Embryonic facial prominence (tissue), 1 donor: ENCODE measurements at regions not wholly inside any gene's neighbourhood (a gene's known extent, or its start where the extent isn't known, plus 50 kb on each side); places are given as distances from the start of the nearest gene placed in this dataset.

Experiments used
- DNase-seq: peaks from one replicate; pipeline ENCODE4 v3.0.0-alpha.2; 2016; ENCODE audit errors: extremely low spot score

- no peak for DNase-seq
These were observed 210.7 kb upstream of the PPP2R2D start for GRCh38 chr10:131689954-131690757.

- no peak for DNase-seq
These were observed 210.0 kb upstream of the PPP2R2D start for GRCh38 chr10:131690805-131691239.

GRCh38 chr10:131691481-131692090 is 209.2 kb upstream of the PPP2R2D start:
- no peak for DNase-seq

- DNase-seq, result no peak
These were observed 208.6 kb upstream of the PPP2R2D start for GRCh38 chr10:131692176-131692575.

- no peak for DNase-seq
These were observed 208.0 kb upstream of the PPP2R2D start for GRCh38 chr10:131692686-131693334.

GRCh38 chr10:131693766-131694165 is 207.0 kb upstream of the PPP2R2D start:
- no peak for DNase-seq

GRCh38 chr10:131694168-131694780 is 206.5 kb upstream of the PPP2R2D start:
- no peak for DNase-seq

GRCh38 chr10:131694781-131695495 is 205.9 kb upstream of the PPP2R2D start:
- no peak for DNase-seq

GRCh38 chr10:131695496-131696165 is 205.2 kb upstream of the PPP2R2D start:
- no peak for DNase-seq

GRCh38 chr10:131697476-131698128 is 203.2 kb upstream of the PPP2R2D start:
- no peak for DNase-seq

- no peak for DNase-seq
These were observed 202.6 kb upstream of the PPP2R2D start for GRCh38 chr10:131698232-131698631.

- DNase-seq, result no peak
These were observed 201.8 kb upstream of the PPP2R2D start for GRCh38 chr10:131698986-131699385.

GRCh38 chr10:131700032-131700431 is 200.8 kb upstream of the PPP2R2D start:
- DNase-seq, result no peak

- DNase-seq, result no peak
These were observed 200.3 kb upstream of the PPP2R2D start for GRCh38 chr10:131700506-131700905.

- DNase-seq, result no peak
These were observed 199.5 kb upstream of the PPP2R2D start for GRCh38 chr10:131701131-131701947.

- DNase-seq, result no peak
These were observed 198.1 kb upstream of the PPP2R2D start for GRCh38 chr10:131702531-131703356.

GRCh38 chr10:131703541-131703940 is 197.3 kb upstream of the PPP2R2D start:
- DNase-seq, result no peak

GRCh38 chr10:131703941-131704340 is 196.9 kb upstream of the PPP2R2D start:
- DNase-seq, result no peak

- no peak for DNase-seq
These were observed 194.3 kb upstream of the PPP2R2D start for GRCh38 chr10:131706476-131706875.
